GM12891 (cell line): ENCODE measurements at regions not wholly inside any gene's neighbourhood (a gene's known extent, or its start where the extent isn't known, plus 50 kb on each side); places are given as distances from the start of the nearest gene placed in this dataset.

Experiments
- POLR2A ChIP-seq: IDR thresholded peaks from 2 replicates; pipeline ENCODE4 v1.6.1; 2011; ENCODE audit warnings: low read depth, low read length, control low read depth
- POLR2AphosphoS5 ChIP-seq: IDR thresholded peaks from 2 replicates; pipeline ENCODE4 v1.6.1; 2011; ENCODE audit warnings: low read depth, low read length, control low read depth
- POU2F2 ChIP-seq: IDR thresholded peaks from 2 replicates; pipeline ENCODE4 v1.6.1; 2011; ENCODE audit warnings: low read depth, mild to moderate bottlenecking, control low read depth, low read length, moderate library complexity
- SPI1 ChIP-seq: IDR thresholded peaks from 2 replicates; pipeline ENCODE4 v1.6.1; 2011; ENCODE audit warnings: low read depth, low read length, control low read depth
- TAF1 ChIP-seq: IDR thresholded peaks from 2 replicates; pipeline ENCODE4 v1.6.1; 2011; ENCODE audit warnings: low read depth, low read length, control low read depth

- TF ChIP-seq POLR2A = no peak
- TF ChIP-seq POLR2AphosphoS5 = no peak
- TF ChIP-seq SPI1 = no peak
- TF ChIP-seq TAF1 = no peak
- no peak for TF ChIP-seq POU2F2
These were observed 710.0 kb downstream of the QKI start for GRCh38 chr6:164124473-164124872.
